ENCODE measurements at regions not wholly inside any gene's neighbourhood (a gene's known extent, or its start where the extent isn't known, plus 50 kb on each side); places are given as distances from the start of the nearest gene placed in this dataset.
"Not testable (repeated sequence)": the region's sequence is repeated elsewhere in the genome, so short reads cannot be mapped to it uniquely, and the experiment has no call there.

DNA sequence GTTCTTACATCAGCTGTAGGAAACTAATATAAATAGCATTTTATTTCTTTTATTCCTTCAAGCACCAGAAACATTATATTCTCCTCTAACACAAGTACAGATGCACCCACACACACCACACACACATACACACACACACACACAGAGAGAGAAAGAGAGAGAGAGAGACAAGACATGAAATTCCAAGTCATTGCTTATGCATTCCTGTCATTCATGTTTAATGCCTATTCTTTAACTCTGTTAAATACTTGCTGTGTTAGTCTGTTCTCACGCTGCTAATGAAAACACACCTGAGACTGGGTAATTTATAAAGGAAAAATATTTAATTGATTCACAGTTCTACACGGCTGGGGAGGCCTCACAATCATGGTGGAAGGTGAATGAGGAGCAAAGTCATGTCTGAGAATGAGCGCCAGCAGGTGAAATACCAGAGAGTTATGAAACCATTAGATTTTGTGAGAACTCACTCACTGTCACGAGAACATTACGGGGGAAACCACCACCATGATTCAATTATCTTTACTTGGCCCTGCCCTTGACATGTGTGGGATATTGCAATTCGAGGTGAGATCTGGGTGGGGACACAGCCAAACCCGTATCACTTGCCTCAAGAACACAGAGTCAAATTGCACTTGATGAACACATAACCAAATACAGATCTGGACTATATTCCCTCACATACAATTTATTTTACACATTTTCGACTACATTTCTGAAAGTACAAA is 1058.1 kb upstream of the TMPRSS15 start:
- no peak for DNase-seq

DNA sequence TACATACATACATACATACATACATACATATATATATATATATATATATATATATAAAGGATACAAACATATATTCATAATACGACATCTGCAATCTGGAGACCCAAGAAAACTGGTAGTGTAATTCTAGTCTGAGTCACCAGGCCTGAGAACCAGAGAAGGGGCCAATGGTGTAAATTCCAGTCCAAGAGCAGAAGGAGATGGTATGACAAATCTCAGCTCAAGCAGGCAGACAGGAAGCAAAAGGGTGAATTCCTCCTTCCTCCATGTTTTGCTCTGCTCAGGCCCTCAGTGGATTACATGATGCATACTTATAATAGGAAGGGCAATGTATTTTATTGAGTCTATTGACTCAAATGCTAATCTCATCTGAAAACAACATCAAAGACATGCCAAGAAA is 1060.4 kb upstream of the TMPRSS15 start:
- no peak for DNase-seq

DNA sequence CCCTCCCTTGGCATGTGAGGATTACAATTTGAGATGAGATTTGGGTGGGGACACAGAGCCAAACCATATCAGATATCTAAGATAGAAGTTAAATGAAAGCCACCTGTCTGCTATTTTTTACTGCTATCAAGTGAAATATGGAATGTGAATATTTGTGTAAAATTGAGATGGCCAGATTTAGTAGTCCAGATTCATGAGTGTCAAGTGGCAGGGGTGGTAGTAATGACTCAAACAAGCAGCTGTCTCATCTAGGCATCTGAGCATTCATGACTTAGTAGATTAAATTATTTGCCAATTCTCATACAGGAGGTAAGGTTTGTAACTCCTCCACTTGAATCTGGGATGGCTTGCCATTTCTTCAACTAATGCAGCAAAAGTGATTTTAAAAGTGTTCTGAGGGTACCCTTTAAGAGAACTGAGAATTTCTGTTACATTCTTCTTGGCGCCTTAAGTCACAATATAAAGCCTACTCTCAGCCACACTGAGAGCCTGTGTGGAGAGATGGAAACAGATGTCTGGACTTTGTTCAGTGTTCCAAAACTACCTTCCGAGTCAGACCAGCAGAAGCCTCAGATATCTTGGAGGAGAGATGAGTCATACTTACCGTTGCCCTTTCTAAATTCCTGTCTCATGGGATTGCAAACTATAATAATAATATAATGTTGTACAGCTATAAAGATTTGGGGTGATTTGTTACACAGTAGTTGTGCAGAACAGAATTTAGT is 1065.6 kb upstream of the TMPRSS15 start:
- DNase-seq, result no peak

DNA sequence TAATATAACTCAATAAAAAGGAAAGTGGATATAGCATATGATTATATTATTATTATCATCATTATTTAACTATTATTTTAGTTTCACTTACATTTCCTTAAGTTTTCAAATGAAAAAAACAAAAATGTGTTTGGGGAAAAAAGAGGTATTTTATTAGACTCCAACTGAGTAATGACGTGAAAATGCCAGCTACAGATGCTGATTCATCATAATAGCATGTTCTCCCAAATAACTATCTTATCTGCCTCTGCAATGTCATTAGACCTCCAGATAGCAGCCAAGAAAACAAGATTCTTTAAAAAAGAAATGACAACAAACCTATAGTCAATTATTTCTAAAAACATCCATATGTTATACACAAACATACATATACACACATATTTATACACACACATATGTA is 1071.9 kb upstream of the TMPRSS15 start:
- DNase-seq, result no peak

DNA sequence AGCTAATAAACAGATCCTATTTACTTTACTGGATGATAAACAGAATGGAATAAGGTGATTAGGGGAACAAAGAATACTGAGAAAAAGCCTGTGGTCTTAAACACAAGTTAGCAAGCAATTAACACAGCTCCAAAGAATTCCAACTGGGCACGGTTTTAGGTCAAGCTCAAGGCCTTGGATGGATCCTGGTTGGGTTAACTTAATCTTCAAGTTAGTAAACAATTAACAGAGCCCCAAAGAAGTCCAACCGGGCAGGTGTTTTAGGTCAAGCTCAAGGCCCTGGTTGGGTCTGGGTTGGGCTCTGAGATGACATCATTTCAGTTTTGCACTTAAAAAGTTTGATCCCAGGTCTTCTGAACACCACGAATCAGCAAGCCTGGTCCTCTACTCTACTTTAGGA is 1086.3 kb upstream of the TMPRSS15 start:
- DNase-seq, result no peak

DNA sequence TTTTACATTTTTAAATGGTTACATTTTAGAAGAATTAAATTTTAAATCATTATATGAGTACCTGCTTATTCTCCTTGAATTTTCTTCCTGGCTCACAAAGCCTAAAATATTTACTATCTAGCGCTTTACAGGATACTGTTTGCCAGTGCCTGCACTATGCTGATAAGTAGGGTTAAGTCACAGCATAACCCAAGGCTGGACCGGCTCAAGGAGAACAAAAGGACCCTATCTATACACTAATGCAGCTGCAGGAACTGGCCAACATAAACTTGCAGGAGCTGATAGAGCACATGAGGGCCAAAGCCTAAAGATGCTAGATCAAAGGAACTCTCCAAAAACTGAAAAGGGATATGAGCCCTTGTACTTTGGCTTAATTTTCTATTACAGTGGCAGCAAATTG is 1086.9 kb upstream of the TMPRSS15 start:
- DNase-seq, result no peak

DNA sequence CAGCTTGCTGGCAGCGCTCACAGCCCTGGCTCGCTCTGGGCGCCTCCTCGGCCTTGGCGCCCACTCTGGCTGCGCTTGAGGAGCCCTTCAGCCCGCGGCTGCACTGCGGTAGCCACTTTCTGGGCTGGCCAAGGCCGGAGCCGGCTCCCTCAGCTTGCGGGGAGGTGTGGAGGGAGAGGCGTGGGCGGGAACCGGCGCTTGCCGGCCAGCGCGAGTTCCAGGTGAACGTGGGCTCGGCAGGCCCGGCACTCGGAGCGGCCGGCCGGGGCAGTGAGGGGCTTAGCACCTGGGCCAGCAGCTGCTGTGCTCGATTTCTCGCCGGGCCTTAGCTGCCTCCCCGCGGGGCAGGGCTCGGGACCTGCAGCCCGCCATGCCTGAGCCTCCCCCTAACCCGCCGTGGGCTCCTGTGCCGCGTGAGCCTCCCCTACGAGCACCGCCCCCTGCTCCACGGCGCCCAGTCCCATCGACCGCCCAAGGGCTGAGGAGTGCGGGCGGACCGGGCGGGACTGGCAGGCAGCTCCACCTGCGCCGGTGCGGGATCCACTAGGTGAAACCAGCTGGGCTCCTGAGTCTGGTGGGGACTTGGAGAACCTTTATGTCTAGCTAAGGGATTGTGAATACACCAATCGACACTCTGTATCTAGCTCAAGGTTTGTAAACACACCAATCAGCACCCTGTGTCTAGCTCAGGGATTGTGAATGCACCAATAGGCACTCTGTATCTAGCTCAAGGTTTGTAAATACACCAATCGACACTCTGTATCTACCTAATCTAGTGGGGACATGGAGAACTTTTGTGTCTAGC is 1090.1 kb upstream of the TMPRSS15 start:
- not testable (repeated sequence) for DNase-seq

DNA sequence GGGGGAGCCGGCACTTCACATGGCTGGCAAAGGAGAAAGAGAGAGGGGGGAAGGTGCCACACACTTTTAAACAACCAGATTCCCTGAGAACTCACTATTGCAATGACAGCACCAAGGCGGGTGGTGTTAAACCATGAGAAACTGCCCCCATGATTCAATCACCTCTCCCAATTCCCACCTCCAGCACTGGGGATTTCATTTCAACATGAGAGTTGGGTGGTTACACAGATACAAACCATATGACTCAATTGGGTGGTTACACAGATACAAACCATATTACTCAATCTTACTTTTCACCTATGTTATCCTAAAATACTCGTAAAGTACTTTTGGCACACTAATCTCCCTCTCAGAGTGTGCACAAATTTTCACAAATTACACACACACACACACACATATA is 1097.5 kb upstream of the TMPRSS15 start:
- no peak for DNase-seq

DNA sequence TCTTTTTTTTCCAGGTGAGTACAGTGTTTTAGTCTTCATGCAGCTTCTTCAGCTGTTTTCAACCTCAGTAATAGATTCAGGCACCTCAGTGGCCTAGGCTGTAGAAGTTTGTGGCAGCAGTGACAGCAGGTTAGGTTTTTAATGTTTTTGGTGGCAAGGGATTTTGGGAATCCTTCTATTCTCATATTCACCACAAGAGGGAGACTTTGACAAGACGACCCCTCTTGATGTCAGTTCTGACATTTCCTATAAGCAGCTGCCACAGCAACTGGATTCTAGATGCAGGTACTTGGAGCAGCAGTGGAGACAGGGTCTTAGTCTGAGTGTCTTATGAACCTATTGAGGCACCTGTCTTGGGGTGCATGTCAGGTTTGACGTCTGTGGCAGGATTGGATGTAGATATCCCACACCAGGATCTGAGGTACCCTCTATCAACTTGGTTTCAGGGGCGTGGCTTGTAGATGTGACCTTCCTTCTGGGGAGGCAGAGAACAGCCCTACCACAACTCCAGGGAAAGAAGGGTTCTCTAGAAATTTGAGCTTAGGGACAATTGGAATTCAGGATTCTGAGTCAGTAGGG is 1104.2 kb upstream of the TMPRSS15 start:
- no peak for DNase-seq

DNA sequence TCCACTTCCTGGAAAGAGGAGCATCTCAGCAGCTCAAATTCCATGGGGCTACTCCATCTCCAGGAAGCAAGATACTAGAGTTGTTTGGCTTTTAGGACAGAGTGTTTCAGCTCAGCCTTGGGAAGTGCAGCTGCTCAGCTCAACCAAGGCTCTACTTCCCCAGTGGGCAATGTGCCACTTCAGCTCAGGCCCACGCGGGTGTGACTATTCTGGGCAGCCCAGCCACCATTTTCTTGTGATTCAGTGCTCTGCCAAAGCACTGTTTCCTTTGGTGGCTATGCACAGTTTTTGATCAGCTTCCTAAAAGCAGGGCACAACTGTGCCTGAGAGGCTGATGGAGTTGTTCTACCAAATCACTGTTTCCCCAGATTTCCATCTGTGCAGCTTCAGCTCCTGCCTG is 1104.9 kb upstream of the TMPRSS15 start:
- DNase-seq, result no peak

DNA sequence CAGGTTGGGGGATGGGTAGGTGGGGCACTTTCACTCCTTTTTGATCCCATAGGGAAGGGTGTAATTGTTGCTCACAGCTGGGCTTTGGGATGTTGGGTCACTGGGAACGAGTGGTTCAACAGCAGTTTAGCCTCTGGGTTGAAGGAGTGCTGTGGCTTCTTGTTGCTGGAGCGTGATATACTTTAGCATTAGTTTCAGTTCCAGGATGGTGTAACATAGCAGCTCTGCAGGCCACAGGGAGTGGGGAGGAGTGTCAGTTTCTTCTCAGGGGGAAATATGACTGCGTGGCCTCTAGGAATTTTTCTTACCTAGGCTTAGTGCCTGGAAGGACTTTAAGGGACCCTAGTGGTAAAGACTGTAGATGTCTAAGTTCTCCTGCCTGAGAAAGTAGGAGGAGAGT is 1105.3 kb upstream of the TMPRSS15 start:
- no peak for DNase-seq

DNA sequence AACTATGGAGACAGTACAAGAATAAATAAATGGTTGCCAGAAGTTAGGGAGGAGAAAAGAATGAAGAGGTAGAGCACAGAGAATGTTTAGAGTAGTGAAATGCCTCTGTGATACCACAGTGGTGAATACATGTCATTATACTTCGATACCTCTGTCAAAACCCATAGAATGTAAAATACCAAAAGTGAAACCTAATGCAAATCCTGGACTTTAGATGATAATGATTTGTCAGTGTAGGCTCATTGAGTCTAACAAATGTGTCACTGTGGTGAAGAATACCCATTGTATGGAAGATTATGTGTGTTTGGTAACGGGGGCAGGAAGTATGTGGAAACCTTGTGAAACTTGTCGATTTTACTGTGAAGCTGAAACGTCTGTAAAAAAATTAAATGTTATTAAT is 1106.5 kb upstream of the TMPRSS15 start:
- DNase-seq, result no peak

DNA sequence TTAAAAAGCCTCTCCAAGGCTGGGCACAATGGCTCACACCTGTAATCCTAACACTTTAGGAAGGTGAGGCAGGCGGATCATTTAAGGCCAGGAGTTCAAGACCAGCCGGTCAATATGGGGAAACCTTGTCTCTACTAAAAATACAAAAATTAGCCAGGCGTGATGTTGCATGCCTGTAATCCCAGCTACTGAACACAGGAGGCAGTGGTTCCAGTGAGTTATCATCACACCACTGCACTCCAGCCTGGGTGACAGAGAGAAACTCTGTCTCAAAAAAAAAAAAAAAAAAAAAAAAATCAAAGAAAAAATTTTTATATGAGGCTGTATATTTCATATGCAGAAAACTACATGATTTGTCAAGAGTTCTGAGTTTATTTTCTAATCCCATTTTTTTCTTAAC is 1107.1 kb upstream of the TMPRSS15 start:
- DNase-seq, result no peak

DNA sequence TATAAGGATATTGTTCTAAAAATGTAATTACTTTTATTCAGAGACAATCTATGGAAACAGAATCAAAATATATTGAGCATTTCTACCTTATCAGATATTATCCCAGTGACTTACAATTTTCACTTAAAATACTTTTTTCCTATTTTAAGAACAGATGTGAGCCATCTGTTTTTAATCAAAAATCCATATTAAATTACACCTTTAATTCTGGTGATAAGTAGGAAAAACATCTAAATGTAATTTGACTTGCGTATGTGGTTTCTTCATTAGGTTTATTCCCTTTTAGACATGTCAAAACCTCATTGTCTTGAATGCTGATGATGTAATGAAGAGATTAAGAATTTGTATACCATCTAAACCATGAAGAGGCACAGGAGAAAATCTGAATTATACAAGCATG is 1118.8 kb upstream of the TMPRSS15 start:
- no peak for DNase-seq

DNA sequence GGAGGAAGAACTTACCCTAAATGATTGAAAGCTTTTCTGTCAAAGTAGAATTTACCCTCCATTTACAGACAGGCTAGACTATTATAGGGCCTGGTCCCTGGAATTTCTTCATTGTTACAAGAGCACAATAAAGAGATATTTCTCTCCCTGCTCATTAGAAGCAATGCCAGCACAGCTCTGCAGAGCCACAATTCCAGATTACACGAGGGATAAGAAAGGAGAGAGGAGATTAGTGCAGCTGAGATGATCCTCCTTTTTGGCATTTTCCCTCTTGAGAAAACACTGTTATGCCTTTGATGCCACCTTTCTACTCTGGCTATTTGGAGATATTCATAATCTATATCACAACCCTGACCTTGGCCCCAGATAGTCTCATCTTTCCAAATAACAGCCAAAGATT is 1119.5 kb upstream of the TMPRSS15 start:
- no peak for DNase-seq

DNA sequence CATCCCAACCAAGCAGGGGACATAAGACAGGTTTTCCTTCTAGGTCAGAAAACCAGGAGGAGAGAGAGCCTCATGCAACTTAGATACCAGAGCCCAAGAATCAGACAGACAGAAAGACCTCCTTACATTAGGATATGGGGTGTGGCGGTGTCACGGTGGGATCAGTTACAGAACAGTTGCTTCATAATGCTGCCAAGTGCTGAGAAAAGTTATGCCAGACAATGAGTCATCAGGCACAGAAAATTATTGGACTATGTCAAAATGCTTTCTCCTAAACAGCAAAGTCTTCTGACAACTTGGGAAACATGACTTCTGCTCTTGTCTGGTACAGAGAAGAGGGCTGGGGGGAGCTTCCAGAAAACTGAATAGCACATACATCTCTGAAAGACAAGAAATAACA is 1120.2 kb upstream of the TMPRSS15 start:
- DNase-seq, result no peak

DNA sequence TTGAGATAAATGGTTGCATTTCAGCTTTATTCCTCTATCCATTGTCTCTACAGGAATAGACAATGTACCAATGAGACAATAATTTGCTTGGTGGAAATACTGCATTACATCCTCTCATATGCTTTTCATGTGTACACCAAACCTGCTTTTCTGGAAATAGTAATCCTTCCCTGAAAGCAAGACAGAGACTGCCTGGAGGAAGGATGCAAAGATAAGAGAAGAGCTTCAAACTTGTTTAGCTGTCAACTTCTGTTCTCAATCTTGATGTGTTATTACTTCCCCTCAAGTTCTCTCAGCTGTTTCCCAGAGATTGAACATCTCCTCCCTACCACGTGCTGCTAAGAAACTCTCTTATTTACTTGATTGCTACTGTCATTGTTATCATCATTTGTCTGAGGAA is 1125.4 kb upstream of the TMPRSS15 start:
- DNase-seq, result no peak

DNA sequence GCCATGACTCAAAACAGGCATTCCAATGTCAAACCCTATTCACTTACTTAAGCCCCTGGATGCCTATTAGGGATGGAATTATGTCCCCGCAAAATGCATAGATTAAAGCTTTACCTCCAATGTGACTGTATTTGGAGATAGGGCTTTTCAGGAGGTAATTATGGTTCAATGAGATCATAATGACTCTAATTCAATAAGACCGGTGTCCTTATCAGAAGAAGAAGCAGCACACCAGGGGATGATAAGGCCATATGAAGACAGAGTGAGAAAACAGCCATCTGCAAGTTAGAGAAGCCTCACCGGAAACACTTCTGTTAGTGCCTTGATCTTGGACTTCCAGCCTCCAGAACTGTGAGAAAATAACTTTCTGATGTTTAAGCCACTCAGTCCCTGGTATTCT is 1131.8 kb upstream of the TMPRSS15 start:
- no peak for DNase-seq

DNA sequence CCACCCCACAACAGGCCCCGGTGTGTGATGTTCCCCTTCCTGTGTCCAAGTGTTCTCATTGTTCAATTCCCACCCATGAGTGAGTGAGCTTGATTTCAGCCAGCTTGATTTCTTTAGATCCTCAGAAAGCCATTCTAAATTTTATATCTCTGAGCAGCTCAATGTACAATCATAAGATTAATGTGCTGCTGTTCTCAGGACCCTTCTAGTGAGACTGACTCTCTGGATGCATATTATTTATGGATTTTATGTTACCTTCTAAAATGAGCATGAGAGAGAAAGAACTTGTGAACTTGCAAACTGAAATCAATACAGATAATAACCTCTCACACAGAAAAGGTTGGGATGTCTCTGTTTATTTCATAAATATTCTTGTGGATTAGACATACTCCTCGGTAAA is 1133.5 kb upstream of the TMPRSS15 start:
- DNase-seq, result no peak

DNA sequence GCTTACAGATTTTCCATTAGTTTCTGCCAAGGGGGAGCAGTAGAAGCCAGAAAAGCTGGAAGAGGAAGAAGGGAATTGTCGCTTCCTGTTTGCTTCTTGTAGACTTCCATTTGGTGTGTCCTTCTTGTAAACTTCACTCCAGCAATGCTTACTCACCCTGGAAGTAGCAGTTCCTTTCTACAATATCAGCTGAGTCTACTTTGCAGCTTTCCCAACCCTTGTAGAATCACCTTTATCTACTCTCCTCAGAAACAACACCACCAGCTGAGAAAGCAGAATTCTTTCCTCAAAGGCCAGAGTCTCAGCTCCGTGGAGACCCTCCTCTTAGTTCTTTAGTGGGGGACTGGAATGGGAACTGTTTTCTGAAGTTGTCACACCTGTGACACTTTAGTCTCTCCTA is 1136.7 kb upstream of the TMPRSS15 start:
- DNase-seq, result no peak

DNA sequence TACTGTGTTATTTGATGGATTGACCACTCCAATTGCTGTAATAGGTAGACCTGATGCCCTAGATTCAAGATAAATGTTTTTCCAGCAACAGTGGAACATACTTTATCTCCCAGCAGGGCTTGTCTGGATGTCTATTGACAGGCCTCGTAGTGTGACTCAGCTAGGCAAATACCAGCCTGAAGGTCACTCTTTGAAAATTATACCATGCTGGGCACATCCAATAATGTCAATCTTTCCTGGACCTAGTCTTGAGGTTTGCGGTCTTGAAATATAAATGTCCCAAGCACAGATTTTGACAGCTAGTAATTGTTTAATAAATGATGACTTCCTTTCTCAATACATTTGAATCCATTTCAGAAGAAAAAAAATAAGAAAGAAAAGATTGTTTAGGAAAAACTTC is 1138.0 kb upstream of the TMPRSS15 start:
- no peak for DNase-seq

DNA sequence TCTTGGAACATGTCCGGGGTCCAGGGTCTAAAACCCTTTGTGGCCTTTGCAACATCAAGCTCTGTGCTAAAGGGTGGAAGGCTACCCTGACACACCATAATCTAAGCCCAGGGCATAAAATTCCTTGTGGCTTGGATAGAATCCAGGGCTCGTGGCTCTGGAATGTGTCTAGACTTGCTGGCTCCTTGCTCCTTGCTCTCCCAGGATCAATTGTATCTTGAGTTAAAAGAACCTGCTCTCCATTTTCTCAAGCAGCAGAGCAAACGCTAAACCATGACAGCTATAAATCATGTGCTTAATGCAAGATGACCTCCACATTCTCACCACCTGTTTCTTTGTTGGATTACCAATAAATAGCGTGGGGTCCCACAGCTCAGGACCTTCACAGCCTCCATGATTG is 1140.9 kb upstream of the TMPRSS15 start:
- not testable (repeated sequence) for DNase-seq

All from stimulated activated CD4-positive, alpha-beta T cell treated with anti-CD3 and anti-CD28 coated beads, Interleukin-4, amount 100 ng/mL, for 4 hours (primary cell).